ENCODE measurements at regions not wholly inside any gene's neighbourhood (a gene's known extent, or its start where the extent isn't known, plus 50 kb on each side); places are given as distances from the start of the nearest gene placed in this dataset.

DNA sequence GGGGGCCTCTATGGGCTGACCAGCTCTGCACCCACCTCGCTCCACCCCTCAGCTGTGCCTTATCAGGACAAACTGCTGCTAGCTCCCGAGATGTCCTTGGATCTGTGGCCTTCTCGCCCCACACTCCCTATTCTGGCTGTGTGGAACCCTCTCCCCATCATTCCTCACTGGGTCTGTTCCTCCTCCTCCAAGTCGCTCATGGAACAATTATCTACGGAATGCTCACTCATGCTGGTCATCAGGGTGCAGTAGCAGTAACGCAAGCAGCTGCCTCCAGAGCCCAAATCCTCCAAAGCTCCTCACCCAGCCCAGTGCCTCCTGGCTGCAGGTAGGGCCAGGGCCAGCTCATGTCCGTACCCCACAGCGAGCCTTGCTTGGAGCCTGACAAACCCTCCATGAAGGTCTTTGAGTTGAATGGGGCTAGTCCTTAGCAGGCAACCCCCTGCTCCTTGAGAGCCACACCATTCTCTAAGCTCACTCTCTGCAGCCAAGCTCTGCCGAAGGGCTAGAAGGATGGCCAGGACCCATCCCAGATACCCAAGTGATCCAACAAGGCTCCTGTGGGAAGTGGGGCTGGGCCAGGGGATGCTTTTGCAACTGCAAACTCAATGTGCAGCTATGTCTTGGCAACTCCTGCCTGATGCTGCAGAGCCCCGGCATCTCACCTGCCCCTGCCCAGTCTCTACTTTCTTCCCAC lies 977.8 kb downstream of the TBC1D22A start:
- in situ Hi-C loops (cut with MboI; ENCODE audit: low sequenced_read_pairs) = no loop called here

DNA sequence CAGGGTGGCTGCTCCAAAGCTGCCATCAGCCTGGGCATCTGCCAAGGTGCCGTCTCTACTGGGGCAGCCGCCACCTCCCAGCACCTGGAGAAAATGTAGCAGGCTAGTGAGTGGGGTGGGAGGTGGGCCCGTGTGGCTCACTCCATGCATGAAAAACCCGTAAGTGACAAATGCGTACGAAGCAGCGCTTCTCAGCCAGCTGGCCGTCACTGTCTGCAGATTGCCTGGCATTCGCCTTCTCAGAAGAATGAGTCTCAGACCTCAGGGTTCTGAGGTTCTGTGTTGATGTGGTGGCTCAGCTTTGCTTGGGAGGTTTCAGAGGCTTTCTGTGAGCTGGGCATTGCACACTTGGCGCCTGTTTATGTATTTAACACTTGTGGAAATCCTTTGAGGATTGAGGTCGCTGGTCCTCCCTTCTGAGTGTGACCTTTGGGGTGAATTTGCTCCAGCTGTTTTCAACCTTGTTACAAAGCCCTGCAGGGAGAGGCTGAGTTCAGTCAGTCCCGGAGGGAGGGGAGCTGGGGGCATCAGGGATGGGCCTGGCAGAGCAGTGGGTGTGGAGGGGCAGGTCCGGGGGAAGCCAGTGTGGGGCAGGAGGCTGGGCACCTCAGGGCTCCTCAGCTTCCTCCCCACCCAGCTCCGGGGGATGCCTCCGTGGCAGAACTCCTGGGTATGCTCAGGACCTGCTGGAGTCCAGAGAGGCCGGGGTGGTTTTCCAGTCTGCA lies 977.0 kb downstream of the TBC1D22A start:
- in situ Hi-C loops (cut with MboI; ENCODE audit: low sequenced_read_pairs) = no loop called here

DNA sequence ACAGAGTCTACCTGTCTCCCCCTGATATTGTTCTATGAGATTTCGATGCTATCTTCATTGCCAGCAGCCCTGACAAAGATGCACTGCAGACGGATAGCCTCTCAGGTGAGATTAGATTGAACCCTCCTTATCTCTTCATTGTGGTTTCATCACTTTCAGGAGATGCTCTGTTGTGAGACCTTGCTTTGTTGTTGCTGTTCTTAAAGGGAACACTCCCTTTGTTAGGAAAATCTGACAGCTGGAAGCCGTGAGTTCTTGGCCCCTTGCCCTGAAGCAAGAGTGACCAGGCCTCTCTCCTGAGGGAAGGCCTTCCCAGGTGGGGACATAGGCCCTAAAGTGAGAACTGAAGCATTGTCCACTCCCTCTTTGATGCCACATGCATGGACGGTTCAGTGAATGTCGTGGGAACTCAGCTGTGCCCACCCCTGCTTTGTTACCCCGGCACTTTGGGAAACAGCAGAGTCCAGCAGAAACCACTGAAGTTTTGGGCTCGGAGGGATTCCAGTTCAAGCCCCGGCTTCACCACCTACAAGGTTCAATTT lies 976.1 kb downstream of the TBC1D22A start:
- in situ Hi-C loops (cut with MboI; ENCODE audit: low sequenced_read_pairs) = no loop called here

DNA sequence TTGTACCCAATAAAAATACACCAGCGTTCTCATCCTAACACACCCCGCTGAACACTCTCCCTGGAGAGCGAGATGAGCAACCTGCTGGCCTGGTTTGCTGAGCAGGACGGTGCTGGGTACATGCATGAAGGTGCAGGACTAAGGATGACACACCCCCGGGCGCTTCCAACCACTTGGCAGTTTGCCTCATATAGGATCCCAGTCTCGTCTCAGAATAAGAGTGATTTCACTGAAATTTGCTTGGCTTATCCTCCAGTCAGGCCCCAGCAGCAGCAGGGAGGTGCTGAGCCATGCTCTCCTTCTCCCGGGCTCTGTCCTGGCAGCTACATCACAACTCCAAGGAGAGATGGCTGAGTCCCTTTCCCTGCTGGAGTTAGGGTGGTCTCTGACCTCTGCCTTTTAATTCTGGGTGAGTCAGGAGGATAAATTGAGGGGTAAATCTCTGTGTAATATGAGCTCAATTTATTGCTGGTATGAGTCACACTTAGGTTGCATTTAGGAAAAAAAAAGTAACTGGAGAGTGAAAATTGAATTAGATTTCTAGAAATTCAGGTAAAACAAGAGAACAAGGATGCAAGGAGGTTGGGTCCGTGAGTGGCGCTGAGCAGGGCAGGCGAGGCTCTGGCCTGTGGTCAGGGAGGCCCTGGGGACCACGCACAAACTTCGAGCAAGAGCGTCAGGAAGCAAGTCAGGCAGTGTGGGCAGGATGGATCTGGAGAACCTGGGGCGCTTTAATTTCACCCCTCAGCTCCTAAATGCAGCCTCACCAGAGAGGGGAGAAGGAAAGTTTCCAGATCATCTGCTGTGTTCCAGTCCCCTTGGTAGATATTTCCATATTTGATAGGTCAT lies 974.0 kb downstream of the TBC1D22A start:
- in situ Hi-C loops (cut with MboI; ENCODE audit: low sequenced_read_pairs) = no loop called here

DNA sequence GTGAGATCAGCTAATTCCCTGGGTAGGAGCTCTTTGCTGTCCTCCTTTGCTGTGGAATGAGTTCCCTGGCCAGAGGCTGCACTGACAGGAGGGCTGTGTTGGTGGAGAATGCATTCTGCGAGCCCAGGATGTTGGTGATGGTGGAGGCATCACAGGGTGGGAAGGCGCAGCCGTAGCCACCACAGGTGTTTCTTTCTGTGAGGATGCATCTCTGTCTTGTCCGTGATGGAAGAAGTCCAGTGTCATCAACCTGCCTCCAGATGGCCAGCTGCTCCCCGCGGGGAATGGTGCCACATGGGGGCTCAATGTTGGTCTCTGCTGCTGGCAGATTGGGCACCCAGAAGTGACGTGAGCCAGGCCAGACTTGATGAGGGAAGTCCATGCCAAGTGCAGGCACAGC lies 972.1 kb downstream of the TBC1D22A start:
- in situ Hi-C loops (cut with MboI; ENCODE audit: low sequenced_read_pairs) = no loop called here

DNA sequence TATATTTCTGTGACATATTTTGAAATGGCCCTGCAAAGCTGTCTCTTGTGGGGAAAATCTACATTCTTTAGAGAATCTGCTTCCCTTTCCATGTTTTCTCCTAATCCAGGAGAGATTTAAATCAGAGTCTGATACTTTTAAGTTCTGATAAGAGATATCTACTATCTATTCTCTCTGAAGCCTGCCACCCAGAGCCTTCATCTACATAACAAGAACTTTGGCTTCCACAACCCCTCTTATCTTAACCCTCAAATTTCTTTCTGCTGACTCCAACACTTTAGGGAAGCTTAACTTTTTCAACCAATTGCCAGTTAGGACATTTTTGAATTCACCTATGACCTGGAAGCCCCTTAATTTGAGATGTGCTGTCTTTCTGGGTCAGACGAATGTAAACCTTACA lies 965.2 kb downstream of the TBC1D22A start:
- in situ Hi-C loops (cut with MboI; ENCODE audit: low sequenced_read_pairs) = no loop called here

DNA sequence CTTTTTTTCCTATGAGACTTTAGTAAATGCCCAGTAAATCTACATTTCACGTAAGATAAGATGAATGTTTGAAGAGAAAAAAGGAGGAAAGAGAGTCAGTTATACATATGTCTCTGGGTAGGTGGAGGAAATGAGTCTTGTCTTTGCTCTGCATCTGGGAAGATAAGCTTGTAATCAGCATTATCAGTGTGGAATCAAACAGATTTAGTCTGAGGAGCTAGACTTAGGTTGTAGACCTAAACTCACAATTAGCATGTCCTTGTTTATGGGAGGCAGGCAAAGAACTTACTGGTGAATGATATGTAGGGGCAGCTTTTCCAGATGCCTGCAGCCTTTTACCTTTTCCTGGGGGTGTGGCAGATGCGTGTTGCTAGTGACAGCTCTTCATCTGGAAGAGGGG lies 962.3 kb downstream of the TBC1D22A start:
- in situ Hi-C loops (cut with MboI; ENCODE audit: low sequenced_read_pairs) = no loop called here

DNA sequence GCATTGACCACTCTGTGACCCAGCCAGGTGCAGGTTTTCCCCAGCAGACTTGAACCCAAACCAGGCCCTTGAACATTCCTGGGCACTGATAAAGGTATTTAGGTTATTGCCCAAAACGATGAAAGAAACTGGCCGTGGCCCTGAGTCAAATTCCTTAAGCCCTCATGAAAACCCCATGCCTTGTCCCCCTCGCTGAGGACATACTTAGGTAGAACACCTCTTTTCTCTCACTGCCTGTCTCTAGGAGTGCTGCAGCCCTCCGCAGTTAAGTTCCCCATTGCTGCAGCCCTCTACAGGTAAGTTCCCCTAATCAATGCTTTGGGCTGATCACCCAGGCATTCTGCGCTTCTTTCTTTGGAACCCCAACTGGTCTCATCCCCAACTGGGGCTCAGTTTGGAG lies 961.6 kb downstream of the TBC1D22A start:
- in situ Hi-C loops (cut with MboI; ENCODE audit: low sequenced_read_pairs) = no loop called here

DNA sequence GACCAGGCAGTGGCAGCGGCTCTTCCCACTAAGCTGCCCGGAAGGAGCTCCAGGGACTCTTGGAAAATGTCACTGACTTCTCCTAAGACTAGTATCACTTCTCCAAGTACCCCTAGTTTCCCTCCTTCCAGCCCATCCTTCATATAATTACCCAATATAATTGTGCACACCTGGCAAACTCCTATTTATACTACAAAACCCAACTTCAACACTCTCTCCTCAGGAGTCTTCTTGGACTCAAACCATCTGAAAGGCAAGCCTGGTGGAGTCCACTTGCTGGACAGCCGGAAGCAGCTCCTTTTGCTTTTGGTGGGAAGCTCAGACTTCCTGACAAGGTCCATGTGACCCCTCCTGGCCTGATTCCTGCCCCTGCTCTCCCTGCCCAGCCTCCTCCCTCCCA lies 955.9 kb downstream of the TBC1D22A start:
- in situ Hi-C loops (cut with MboI; ENCODE audit: low sequenced_read_pairs) = no loop called here

DNA sequence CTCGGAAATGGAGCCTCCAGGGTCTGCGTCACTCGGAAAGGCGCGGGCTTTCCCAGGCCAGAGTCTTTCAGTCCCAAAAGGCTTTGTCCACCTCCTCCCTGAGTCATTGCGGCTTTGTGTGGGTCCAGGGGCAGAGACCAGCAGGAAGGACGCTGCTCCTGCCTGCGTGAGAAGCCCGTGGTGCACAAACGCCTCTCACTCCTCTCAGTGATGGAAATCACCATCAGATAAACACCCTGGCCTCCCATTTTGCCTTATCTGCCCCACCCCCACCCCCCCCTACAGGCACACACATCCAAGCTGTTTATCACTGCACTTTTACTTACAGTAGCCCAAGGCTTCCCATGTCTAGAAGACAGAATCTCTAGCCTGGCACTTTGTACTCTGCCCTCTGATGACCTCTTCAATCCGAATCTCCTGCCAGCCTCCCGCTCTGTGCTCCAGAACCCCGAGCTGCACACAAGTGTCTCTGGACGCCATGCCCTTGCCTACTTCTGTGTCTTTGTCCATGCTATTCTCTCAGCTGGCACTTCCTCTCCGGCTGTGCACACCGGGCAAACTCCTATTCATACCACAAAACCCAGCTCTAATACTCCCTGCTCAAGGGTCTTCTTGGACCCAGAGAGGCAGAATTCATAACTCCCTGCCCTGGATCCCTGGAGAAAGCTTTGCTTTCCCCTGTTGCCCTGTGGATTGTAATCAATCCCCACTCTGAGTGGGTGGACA lies 954.6 kb downstream of the TBC1D22A start:
- in situ Hi-C loops (cut with MboI; ENCODE audit: low sequenced_read_pairs) = no loop called here

DNA sequence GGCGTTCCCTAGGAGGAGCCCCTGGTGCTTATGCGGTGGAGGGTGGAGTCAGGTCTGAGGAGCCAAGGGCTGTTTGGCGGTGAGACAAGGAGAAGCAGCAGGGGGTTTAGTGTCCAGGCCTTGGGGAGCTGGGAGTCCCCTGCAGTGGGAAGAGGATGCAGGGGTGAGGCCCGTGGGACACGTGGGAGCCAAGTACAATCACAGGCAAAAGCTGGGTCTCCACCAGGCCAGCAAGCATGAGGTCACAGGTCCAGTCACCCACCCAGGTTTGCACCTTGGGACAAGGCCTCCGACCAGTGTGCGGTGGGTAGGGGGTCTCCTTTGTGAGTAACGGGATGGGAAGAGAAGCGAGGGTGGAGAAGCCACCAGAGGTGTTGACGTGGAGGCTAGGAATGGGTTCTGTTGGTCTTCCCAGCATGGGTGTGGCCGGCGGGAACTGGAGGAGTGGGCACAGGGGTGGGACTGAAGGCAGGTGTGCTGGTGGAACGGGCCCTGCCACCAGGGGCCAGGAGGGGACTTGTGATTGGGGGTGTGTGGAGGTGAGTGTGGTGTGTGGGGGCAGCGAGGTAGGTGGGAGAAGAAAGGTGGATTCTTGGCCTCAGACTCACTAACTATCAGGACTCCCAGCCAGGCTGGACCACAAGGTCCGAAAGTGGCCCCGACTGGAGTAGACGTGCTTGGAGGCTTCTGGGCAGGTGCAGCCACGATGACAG lies 953.6 kb downstream of the TBC1D22A start:
- in situ Hi-C loops (cut with MboI; ENCODE audit: low sequenced_read_pairs) = no loop called here

DNA sequence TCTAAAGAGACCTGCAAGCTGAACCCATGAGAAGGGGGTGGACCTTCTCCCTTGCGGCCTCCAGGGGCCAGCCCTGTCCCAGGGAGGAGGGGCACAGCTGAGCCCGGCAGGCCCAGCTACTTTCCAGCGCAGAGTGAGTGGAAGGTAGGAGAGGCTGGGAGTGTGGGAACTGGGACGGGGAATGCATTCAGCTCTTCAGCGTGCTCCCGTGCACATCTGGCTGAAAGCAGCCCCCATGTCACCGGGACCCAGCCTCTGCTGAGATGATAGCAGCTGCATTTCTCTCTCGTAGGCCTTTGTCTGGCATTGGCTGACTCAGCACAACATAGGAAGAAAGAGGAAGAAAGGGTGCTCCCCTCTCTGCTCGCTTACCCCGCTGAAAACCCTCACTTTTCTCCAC lies 951.5 kb downstream of the TBC1D22A start:
- in situ Hi-C loops (cut with MboI; ENCODE audit: low sequenced_read_pairs) = no loop called here

DNA sequence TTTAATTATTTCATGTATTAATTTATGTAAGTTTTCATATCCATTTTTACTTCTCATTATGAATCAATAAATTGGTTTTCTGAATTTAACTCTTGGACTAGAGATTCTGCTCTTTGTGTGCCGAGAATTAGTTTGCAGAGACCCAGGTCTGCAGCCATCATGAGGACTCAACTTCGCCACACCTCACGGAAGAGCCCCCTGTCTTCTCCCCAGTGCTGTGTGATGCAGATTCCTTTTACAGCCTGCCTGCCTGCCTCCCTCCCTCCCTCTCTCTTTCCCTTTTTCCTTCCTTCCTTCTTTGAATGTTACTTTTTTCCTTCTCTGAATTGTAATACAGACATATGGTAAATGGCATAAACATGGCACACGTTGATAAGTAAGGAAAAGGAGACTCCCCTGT lies 947.7 kb downstream of the TBC1D22A start:
- in situ Hi-C loops (cut with MboI; ENCODE audit: low sequenced_read_pairs) = no loop called here

DNA sequence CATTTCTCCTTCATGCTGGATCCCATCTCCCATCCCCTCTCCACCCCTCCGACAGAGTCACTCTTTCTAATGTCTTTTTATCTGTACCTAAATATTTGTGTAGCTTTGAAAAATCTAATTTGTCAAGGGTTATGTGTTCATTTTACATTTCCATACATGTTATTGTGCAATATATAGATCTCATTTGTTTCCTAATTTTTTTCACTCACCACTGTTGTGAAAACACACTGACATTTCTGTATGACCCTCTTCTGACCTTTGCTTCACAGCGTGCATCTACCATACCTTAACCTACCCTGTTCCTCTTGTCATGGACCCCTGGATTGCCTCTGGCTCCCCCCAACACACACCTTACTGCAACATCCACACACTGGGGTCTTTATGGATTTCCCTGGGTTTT lies 942.9 kb downstream of the TBC1D22A start:
- in situ Hi-C loops (cut with MboI; ENCODE audit: low sequenced_read_pairs) = no loop called here

DNA sequence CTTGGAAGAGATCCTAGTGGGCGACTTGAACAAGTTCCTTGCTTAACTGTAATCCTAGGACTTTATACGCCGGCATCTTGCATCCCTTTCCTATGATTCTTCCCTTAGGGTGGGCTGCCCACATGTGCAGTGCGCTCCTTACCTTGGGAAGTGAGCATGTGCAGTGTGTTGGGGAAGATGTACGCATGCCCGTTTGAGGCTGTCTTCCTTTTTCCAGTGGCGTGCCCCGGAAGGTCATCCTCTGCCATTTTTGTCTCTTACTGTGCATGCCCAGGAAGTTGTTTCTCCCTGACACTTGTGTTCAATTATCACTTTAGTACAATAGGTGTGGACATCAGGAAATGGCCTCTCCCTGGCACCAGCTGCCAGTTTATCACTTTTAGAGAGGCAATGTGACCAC lies 936.5 kb downstream of the TBC1D22A start:
- in situ Hi-C loops (cut with MboI; ENCODE audit: low sequenced_read_pairs) = no loop called here

DNA sequence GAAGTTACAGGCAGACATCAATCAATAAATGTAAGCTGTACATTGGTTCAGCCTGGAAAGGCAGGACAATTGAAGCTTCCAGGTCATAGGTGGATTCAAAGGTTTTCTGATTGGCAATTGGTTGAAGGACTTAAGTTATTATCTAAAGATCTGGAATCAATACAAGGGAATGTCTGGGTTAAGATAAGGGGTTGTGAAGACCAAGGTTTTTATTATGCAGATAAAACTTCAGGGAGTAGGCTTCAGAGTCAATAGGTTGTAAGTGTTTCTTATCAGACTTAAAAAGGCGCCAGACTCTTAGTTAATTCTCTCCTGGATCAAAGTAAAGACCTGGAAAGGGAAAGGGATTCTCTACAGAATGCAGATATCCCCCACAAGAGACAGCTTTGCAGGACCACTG lies 935.4 kb downstream of the TBC1D22A start:
- in situ Hi-C loops (cut with MboI; ENCODE audit: low sequenced_read_pairs) = no loop called here

DNA sequence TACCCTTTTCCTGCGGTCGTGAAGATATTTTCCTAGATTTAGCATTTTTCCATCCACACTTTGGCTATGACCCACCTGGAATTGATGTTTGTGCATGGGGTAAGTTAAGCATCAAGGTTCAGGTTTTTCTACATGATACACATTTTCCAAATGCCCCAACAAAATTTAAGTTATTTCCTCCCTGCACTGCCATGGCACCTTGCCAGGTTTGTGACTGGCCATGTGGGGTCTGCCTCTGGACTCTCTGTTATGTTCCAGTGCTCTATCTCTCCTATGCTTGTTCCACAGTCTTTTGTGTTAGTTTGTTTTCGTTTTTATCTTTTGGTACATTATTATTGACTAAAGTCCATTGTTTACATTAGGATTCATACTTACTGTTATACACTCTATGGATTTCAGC lies 934.3 kb downstream of the TBC1D22A start:
- in situ Hi-C loops (cut with MboI; ENCODE audit: low sequenced_read_pairs) = no loop called here

DNA sequence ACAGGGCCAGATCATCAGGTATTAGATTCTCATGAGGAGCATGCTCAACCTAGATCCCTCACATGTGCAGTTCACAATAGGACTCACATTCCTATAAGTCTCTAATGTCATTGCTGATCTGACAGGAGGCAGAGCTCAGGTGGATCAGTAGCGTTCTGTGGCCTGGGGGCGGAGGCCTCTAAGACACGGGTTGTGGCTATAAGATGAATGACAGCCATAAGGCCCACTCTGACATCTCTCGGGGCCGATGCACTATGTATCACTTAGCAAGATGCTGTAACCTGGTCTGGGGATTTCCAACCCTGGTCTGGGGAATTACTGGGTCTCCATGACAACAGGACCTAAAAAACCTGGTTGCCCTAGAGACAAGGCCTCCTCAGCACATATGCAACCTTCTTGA lies 932.7 kb downstream of the TBC1D22A start:
- in situ Hi-C loops (cut with MboI; ENCODE audit: low sequenced_read_pairs) = no loop called here

DNA sequence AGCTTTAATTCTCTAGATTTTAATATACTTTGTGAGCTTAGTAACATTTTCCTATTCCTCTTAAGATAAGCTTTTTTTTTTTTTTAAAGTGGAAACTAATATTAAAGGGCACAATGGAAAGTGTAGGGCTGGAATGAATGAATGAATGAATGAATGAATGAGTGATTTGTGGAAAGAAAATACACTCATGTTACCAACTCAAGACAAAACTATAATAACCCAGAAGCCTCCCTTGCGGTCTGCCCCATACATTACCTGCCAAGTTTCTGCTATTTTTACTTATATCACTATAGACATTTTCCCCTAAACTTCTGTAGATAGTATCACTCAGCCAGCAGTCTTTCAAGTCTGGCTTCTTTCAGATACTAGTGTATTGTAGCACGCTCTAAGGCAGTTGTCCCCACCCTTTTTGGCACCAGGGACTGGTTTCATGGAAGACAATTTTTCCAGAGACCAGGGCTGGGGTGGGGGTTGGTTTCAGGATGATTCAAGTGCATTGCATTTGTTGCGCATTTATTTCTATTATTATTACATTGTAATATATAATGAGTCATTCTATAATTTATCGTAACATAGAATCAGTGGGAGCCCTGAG lies 932.2 kb downstream of the TBC1D22A start:
- in situ Hi-C loops (cut with MboI; ENCODE audit: low sequenced_read_pairs) = no loop called here

DNA sequence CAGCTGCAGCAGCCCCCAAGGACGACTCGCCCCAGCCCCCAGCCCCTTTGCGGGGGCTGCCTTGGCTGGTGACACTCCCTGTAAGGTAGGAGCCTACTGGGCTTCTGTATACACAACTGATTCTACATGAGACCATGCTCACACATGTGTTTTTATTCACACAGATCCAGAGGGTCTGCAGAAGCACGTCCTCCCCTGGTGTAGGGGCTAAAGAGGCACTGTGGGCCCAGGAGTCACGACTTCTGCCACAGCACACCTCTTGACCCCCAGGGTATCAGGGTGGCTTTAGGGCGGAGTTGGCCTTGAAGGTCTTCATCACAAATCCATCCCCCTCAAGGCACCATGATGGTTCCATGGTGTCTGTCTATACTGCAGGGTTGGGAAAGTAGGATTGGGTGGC lies 931.2 kb downstream of the TBC1D22A start:
- in situ Hi-C loops (cut with MboI; ENCODE audit: low sequenced_read_pairs) = no loop called here
